ENCODE measurements at regions not wholly inside any gene's neighbourhood (a gene's known extent, or its start where the extent isn't known, plus 50 kb on each side); places are given as distances from the start of the nearest gene placed in this dataset.

DNA sequence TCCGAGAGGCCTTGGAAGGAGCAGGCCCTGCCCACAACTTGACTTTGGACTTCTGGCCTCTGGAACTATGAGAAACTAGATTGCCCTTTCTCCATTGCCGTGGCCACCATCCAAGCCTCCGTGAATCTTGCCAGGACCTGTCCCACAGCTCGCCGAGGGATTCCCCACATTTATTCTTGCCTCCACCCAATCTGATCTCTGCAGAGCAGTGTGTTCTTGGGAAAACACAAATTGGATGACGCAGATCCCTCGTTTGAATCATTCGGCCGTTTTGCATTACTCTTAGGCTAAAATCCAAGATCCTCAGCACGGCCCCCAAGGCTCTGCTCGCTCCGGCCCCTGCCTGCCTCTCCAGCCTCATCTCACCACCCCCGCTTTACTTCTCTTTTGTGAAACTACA lies 364.2 kb downstream of the ZNF516 start:
- DNase-seq (no peak), ATAC-seq (no peak)

DNA sequence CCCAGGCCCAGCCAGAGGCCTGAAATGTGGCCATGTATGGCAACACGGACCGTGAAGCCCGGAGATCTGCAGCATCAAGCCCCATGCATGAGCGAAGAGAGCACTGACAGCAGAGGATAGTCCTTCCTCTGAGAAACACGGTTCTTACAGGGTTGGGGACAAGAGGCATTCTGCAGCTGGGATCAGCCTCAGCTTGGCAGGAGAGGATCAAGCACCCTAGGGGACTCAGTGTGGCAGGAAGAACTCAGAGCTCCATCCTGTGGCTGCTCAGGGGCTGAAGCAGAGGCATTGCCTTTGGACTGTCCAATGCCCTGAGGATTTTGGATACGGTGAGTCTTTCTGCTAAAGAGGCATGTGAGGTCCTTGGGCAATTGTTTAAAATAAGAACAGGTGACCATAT lies 368.7 kb downstream of the ZNF516 start:
- ATAC-seq (no peak), DNase-seq (no peak)

DNA sequence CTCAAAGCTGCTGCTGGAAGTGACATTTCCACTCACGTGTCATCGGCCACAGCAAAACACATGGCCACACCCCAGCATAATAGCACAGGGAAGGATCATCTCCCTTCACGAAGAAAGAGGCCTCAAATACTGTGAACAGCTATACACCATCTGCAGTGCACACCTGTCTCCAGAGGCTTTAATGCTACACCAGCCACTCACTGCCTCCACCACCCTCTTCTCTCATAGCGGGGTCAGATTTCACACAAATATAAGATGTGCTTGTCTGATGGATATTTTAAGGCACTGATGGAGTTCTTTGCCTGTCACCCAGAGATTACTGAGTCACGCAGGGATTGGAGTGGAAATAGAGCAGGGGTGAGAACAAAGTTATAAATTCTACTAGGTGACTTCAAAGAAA lies 374.0 kb downstream of the ZNF516 start:
- DNase-seq (no peak), ATAC-seq (no peak)

DNA sequence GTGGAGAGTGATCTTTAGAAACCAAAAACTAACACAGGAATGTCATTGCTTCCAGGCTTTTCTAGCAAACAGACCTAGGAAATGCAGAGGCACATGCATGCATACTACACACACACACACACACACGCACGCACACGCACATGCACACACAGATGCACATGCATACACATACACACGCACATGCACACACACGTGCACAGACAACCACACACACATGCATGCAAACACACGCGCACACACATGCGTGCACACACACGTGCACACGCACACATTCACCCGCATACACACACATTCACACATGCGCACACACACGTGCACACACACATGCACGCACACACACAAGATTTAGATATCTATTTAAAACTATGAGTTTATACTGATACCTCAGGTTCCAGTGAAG lies 379.5 kb downstream of the ZNF516 start:
- no peak for DNase-seq
- no peak for ATAC-seq

DNA sequence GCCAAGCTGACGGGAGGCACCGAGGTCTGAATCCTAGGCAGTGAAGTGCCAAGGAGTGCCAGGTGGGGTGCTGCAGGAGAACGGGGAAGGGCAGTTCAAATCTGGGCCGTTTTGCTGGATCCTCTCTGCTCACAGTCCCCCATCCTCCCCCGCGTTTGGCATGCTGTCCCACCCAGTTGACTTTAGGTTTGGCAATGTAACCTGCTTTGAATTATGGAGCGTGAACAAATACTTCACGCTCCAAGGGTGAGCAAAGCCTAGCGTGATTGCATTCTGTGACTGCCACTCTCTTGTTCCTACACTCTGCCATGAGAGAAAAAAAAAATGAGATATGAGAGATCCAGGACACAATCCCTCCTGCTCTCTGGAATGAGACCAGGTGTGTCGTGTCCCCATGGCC lies 381.9 kb downstream of the ZNF516 start:
- DNase-seq (no peak), ATAC-seq (no peak)

DNA sequence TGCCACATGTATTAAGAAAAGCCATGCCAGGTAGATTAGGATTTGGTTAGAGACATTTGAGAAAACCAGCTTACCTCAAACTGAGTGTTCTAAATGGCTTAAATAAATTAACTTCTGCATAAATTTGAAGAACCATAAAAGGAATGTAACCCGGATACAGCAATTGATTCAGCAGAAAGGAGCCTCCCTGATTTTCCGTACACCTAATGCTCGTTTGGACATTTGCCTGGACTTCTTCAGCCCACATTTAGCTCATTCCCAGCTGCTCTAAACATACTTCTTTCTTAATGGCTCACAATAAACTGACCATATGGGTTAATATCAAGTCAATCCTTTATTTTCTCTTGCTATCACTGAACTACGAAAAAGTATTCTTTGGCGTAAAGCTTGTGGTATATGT lies 392.4 kb downstream of the ZNF516 start:
- ATAC-seq: no peak
- no peak for DNase-seq

DNA sequence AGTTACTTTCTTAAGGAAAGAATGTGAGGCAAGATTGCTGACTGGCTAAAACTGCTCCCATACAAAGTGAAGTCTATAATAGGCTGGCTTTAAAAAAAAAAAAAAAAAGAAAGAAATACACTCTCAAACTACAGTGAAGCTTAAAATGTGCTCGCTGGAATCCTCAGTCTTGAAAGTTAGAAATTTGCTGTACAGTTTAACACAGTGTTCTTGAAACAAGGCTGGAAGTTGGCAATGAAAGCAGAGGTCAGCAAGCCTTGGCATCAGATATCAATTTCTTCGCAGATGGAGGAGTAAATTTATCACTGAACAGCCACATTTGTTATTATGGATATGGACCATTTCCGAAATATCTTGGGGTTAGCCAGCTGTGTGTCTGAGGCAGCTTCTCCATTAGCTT lies 392.9 kb downstream of the ZNF516 start:
- no peak for DNase-seq
- ATAC-seq: no peak

DNA sequence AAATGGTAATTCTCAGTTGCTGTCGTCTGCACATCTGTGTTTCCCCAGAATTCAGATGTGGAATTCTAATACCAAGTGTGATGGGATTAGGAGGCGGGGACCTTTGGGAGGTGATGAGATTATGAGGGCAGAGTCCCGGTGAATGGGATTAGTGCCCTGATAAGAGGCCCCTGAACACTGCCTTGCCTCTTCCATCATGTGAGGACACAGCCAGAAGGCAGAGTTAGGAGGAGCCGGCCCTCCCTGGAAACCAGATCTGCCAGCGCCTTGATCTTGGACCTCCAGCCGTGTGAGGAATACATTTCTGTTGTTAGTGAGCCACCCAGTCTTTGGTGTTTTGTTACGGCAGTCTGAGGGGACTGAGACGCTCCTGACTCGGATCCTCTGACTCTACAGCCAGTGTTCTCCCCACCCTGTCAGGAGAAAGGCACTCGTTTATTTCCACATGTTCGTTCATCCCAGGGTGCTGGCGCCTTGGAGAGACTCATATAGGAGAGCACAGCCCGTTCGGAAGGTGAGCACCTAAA lies 395.0 kb downstream of the ZNF516 start:
- DNase-seq (no peak), ATAC-seq (no peak)

DNA sequence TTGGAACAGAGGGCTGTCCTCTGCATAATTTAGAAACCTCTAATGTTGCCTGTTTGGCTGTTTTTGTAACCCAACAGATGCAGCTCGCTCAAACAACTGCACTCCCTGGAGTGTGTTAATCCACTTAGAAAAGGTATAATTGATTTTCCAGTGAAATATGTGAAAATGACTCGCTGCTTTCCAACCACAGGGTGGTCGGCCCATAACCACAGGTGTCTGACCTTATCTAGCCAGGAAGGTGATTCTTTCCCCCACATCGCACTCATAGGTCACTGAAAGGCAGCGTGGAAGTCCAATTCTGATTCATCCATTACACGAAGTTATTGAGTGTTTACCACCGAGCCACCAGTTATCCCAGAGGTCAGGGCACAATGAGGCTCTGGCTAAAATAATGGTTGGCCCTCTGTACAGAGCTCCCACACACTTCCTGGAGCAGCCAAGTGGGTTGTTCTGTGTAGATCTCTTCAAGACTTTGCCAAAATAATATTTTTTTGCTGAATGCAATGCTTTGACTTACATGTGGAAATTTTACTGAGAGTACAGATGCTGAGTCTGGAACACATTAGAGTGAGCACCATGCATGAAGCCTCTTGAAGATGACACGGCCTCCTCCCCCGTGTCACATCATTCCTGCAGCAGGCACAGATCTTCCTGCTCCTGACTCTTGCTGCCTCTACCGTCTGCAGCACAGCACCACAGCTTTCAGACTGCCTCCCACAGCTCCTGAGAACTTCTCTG lies 396.2 kb downstream of the ZNF516 start:
- DNase-seq (peak; percentile 47), ATAC-seq (peak; percentile 90)

DNA sequence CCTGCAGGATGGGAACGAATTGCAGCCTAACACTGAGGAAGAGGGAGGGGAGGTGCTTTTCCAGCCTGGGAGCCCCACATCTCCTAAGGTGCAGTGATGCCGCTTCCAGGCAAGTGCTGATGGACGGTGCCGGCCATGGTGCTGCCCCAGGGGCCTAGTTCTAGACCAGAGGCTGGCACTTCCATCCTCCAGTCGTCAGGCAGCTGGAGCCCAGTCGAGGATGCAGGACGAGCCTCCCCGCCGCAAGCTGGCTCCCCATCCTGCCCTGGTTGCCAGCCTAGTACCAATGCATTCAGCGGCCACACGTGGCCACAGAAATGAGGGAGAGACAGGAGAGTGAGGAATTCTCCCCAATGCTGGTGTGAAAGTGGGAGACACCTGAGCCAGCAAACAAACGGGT lies 413.5 kb downstream of the ZNF516 start:
- no peak for ATAC-seq
- no peak for DNase-seq

DNA sequence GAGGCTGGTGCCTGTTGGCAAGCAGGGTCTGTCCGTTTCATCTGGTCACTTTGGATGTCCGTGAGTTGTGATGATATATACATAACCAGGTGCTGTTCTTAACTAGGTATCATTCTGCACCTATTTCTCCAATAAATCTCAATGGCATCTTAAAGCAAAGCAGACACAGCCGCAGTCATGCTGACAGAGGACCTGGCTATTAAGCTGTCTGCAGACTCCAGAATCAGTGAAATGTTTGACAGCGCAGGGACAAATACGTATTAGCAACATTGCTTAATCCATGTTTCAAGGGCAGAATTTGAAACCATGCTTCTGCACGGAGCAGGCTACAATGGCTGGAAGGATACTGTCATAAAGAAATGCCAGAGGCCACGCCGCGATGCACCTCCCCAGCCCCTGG lies 414.6 kb downstream of the ZNF516 start:
- DNase-seq (no peak), ATAC-seq (no peak)

DNA sequence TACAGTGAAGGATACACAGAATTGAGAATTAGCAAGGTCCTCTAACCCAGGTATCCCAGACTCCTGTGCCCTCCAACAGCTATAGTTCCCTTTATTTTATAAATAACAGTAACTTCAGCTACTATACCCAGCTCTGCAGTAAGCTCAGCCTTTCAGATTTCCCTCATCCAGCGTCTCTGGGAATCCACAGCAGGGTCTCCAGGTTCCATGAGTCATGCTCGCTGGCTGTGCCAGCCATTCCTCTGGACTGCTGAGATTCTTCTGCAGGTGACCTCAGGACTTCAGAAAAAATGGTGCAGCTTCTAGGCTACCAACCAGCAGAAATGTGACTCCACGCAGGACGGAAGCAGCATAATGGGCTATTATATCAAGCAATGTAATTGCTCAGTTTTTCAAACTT lies 419.3 kb downstream of the ZNF516 start:
- DNase-seq (no peak), ATAC-seq (no peak)

DNA sequence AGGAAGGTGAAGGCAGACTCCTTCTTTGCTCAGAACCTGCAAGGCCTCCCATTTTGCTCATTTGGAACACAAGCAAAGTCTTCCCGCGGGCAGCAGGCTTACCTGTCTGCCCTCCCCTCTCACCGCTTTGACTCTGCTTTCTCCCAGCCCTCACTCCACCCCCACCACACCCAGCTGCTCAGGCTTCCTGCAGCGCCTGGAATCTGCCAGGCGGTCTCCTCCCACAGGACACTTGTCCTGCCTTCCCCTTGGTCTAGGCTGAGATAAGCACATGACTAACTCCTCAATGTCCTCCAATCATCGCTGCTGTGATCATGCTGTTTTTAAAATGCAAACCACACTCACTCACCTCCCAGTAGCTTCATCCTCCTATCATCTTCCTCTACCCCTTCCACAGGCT lies 430.0 kb downstream of the ZNF516 start:
- ATAC-seq (no peak), DNase-seq (no peak)

DNA sequence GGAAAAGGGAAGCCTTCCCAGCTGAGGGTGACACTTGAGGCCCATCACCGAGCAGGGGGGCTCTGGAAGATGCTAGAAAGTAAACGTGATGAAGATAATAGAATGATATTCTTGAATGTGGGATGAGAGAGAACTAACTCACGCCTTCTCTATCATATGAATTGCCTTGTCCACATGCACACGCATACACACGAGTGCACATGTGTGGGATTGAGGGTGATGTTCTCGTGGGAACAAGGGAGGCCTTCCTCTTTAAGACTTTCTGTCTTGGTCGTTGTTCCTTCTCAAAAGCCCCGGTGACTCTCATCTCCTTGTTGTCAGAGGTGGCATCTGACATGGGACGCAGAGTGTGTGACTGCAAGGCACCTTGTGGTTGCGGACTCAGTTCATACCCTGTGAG lies 436.9 kb downstream of the ZNF516 start:
- ATAC-seq: no peak
- DNase-seq: no peak

DNA sequence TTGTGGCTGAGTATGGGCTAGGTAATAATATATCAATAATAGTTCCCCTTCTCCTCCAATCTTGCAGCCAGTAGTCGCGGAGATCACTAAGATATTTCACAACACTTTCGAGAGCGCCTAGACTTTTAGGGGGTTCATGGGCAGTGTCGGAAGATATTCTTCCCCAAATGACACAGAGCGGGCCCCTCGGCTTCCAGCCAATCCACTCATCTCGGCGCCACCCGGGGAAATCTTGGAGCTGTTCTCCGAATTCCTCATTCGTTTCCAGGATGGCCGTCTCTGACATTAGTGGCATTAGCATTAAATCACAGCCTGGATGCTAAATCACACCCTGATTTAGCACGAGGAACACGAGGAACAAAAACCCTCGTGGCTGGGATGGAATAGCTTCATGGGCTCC lies 437.7 kb downstream of the ZNF516 start:
- ATAC-seq: no peak
- no peak for DNase-seq

DNA sequence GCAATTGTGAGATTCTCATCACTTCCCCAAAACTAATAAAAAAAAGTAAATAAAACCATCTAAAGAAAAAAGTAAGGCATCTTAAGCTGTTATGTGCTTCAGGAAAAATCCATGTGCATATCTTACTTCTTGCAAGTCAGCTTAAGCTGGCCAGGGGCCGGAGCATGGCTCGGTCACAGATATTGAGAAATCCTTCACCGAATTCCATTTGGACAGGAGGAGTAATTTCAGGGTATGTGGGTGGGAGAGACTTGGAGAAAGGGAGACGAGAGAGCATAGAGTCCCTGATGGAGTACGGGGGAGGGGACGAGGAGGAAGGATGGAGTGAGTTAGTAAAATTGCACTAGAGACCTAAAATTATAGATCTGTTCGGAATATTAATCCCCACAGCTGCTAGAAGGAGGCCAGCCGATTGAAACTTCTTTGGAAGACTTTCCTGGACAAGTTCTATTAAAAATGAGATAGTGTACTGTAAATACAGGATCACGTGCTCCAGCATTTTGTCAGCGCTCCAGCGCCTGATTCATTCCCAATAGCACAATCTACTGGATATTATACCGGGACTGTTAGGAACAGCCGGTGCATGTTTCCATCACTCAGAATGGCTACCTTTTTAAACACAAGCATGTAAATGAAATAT lies 438.5 kb downstream of the ZNF516 start:
- ATAC-seq (no peak), DNase-seq (no peak)

DNA sequence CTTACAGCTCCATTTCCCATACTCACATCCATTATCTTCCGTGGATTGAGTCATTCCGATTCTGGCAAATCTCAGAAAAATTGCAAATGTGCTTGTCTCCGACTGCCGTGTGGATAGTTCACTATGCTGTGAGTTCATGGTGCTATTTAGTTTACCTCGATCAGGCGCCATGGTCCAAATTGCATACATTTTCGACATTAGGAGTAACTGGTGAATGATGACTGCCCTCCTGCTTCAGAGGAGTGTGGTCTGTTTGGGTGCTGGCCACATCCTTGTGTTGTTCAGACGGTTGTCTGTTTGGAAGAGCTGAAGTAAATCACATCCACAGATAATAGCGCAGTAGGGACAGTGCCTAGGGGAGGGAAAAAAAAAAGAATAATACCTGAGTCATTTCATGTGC lies 439.5 kb downstream of the ZNF516 start:
- no peak for DNase-seq
- no peak for ATAC-seq

DNA sequence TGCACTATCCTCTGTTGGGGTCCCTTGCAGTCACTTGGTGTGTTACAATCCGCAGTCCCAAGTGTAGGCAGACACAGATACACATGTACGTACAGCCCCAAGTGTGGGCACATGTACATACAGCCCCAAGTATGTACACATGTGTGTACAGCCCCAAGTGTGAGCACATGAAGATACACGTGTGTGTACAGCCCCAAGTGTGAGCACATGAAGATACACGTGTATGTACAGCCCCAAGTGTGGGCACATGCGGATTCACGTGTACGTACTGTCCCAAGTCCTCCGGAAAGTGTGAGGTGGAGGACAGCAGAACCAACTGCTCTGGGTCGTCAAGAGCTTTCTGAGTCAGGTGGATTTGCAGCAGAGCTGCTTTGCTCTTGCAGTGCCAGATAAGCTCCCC lies 440.0 kb downstream of the ZNF516 start:
- DNase-seq (no peak), ATAC-seq (no peak)

DNA sequence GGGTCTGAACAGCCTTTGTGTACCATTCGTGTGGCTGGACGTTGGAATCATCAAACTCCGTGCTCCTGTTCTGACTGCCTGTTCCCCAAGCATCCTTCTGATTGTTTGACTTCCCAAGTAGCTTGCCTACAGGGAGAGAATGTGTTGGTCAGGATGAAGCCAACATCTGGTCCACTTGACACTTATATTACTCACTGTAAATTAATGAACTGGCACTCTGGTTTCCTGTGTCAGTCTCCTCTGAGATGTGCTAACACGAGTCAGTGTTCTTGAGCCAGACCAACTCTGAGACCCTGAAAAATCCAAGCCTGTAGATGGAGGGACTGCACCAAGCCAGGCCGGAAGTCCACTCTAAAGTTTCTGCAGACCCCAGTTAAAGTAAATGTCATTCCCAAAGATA lies 440.9 kb downstream of the ZNF516 start:
- ATAC-seq (no peak), DNase-seq (no peak)

DNA sequence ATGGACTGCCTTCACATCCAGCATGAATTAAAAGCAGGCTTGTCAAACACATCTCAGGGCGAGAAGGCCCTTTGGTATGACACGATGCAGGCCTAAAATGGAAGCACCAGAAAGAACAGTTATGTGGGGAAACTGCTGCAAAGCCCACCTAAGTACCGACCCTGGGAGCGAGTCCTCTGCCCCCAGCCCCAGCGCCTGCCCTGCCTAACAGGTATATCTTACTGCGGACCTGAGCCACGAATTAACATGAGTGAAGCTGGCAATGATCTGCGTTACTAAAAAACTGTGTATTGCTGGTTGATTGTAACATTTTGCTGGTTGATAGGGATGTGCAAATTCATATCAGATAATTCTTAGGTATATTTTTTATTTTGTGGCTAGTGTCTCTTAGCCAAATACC lies 441.5 kb downstream of the ZNF516 start:
- DNase-seq: no peak
- no peak for ATAC-seq

DNA sequence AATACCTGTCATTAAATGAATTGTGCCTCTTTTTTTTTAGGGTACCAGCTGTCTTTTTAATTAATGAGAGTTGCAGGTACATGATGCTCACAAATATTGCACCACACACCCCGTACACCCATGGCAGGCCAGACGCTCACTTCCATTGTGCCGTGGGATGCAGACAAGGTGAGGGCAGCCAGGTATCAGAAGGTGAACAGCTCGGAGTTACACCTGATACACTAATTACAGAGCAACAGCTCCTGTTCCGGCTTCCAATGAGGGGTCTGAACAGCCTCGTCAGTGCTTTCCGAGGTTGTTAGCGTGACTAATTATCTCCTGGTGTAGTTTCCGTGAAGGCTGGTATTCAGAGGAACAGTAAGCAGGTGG lies 442.8 kb downstream of the ZNF516 start:
- ATAC-seq (no peak), DNase-seq (no peak)

DNA sequence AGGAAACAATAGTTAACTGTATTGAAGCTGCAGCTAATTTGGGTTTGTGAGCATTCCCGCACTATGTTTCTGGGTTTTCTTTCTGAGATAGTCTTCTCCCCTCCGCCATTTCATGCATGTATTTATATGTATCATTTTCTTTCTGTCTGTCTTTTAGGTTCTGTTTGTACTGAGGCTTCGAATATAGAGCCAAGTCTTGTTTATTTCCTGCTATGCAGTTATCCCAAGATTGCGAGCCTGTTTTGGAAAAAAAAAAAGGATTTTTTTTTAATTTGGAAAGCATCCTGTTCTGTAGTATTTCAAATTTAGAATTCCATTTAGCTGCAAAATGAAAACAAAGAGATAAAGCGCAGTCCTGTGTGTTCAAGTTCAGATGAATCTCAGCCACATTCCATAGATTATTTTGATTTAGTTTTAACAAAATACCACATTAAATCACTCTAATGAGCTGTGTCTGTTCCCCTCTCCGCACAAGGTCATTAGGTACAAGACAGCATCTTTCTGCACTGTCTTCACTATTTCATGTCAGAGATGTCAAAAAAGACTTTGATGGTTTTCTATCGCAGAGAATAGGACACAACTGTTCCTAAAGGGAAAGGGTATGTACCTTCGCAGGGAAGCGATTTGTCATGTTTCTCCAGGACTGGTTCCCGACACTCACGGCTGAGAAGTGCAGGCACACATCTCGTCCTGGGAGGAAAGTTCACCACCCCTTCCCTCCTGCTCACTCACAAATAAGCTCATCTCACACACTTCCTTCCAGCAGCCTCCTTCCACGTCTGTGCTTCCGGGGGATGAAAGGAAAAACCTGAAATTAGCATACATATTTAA lies 443.4 kb downstream of the ZNF516 start:
- DNase-seq: no peak
- ATAC-seq: no peak

DNA sequence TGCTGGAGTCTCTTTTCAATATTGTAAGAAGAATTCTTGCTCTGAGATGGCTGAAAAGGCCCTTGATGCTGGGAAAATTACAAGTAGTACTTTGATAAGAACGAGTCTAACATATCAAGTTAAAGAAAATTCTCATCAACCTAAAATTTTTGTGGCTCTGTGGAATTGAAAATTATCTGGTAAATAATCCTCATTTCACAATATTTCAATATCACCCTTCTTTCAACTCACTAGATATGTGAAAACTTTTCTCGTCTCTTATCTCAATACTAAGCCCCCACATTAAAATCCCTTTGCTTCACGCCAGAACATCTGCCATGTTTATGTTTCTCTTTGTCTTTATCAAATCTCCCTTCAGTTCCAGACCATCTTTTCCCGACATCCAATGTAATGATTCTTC lies 448.8 kb downstream of the ZNF516 start:
- no peak for DNase-seq
- no peak for ATAC-seq

Data from stimulated activated naive CD8-positive, alpha-beta T cell treated with anti-CD3 and anti-CD28 coated beads, Interleukin-15, Interleukin-2, amounts not matched to agents 100 U/mL and 50 U/mL, for 24 hours (primary cell).